ENCODE measurements at regions not wholly inside any gene's neighbourhood (a gene's known extent, or its start where the extent isn't known, plus 50 kb on each side); places are given as distances from the start of the nearest gene placed in this dataset.

DNA sequence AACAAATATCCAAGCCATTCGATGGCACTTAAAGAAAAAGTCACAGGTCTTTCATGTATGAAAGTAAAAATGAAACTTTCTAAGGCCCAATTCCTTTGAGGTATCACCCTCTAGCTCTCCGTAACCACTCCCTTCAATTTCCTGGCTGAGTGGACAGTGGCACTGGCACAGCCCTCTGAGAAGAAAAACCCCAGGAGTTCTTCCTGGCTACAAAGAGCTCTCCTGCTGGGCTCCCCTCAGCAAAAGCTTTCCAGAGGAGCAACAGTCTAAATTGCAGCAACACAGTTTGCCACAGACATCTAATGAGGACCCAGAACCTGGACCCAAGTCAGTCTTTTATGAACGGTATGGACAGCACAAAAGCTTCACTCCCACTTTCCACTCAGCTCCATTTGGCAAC lies 71.8 kb downstream of the FUNDC1 start:
- no peak overlapping the region for H3K27ac ChIP-seq
- H3K36me3 ChIP-seq = no peaks in the 10 kb centered on the region
- no peaks in the 10 kb centered on the region for H3K4me1 ChIP-seq (ENCODE audit: low read depth)
- H3K27me3 ChIP-seq = no peaks in the 10 kb centered on the region
- DNase-seq (ENCODE audit: low read depth in 1 of 2, low spot score in 1 of 2) = no peak
- TF ChIP-seq, protein P1, sequence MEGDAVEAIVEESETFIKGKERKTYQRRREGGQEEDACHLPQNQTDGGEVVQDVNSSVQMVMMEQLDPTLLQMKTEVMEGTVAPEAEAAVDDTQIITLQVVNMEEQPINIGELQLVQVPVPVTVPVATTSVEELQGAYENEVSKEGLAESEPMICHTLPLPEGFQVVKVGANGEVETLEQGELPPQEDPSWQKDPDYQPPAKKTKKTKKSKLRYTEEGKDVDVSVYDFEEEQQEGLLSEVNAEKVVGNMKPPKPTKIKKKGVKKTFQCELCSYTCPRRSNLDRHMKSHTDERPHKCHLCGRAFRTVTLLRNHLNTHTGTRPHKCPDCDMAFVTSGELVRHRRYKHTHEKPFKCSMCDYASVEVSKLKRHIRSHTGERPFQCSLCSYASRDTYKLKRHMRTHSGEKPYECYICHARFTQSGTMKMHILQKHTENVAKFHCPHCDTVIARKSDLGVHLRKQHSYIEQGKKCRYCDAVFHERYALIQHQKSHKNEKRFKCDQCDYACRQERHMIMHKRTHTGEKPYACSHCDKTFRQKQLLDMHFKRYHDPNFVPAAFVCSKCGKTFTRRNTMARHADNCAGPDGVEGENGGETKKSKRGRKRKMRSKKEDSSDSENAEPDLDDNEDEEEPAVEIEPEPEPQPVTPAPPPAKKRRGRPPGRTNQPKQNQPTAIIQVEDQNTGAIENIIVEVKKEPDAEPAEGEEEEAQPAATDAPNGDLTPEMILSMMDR (IDR thresholded peaks at IDR 0.05; ENCODE audit: low read depth, low read length) = no peak
- H3K9me3 ChIP-seq (ENCODE audit: low read depth) = no peaks in the 10 kb centered on the region
- H3K4me3 ChIP-seq = no peak overlapping the region

DNA sequence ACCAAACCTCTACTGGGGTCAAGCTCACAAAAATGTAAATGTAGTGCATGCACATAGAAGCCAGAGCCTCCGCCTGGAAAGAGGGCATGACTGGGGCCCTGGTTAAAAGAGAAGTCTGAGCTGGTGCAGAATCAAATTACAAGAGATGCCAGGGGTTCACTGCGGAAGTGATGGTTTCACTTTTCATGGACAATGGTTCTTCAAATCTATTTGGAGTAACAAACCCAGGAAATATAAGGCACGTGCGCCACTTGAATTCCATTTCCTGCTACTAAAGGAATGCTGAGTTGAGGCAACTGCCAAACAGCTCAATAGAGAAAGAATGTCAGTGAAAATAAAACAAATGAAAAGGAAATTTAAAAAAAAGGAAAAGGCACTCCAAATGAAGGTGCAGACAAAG lies 79.8 kb downstream of the FUNDC1 start:
- Histone ChIP-seq H3K9me3 (ENCODE audit: low read depth) (no peaks in the 10 kb centered on the region), H3K27me3 (no peaks in the 10 kb centered on the region), H3K27ac (no peak overlapping the region), H3K36me3 (no peaks in the 10 kb centered on the region), H3K4me1 (ENCODE audit: low read depth) (no peaks in the 10 kb centered on the region), H3K4me3 (no peak overlapping the region)
- TF ChIP-seq, protein P1 (IDR thresholded peaks at IDR 0.05; ENCODE audit: low read depth, low read length) = no peak
- no peak for DNase-seq (ENCODE audit: low read depth in 1 of 2, low spot score in 1 of 2)

DNA sequence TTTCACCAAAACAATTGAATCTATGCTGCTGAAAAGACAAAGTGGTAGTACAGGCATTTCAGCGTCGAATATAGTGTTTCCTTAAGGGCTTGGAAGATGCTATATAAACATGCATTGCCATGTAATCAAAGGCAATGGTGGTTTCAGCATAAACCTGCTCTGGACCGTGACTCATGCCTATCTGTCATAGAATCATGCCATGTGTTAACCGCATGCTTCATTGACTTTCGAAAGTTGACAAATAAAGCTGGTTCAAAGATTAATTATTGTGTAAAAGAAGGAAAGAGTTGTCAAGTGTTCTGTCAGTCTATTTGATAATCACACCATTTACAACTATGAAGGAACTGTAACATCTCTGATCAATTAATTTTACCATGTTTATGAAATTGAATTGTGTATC lies 83.2 kb downstream of the FUNDC1 start:
- TF ChIP-seq, protein P1 (IDR thresholded peaks at IDR 0.05; ENCODE audit: low read depth, low read length) = no peak
- no peak overlapping the region for H3K27ac ChIP-seq
- no peaks in the 10 kb centered on the region for H3K4me1 ChIP-seq (ENCODE audit: low read depth)
- no peaks in the 10 kb centered on the region for H3K27me3 ChIP-seq
- H3K4me3 ChIP-seq = no peak overlapping the region
- DNase-seq (ENCODE audit: low read depth in 1 of 2, low spot score in 1 of 2) = no peak
- H3K36me3 ChIP-seq = no peaks in the 10 kb centered on the region
- H3K9me3 ChIP-seq (ENCODE audit: low read depth) = no peaks in the 10 kb centered on the region

DNA sequence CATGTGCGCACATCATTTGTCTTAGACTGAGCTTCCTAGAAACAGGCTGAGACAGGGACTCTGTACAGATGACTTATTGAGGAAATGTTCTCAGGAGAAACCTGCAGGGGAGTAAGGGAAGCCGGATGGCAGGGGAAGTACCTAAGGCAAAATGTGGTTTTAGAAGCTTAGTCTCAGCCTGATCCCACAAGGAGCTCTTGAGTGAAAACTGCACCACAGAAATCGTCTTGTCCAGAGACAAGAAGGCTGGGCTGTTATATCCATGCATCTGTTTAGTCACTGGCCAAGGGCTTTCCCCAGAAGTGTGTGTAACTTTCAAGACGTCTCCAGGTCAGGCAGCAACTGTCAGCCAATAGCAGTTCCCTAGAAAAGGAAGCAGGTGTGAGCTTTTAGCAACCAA lies 86.0 kb downstream of the FUNDC1 start:
- no peaks in the 10 kb centered on the region for H3K4me1 ChIP-seq (ENCODE audit: low read depth)
- no peak overlapping the region for H3K27ac ChIP-seq
- DNase-seq (ENCODE audit: low read depth in 1 of 2, low spot score in 1 of 2) = no peak
- TF ChIP-seq, protein P1 (IDR thresholded peaks at IDR 0.05; ENCODE audit: low read depth, low read length) = no peak
- no peak overlapping the region for H3K4me3 ChIP-seq
- H3K36me3 ChIP-seq = no peaks in the 10 kb centered on the region
- no peaks in the 10 kb centered on the region for H3K27me3 ChIP-seq
- no peaks in the 10 kb centered on the region for H3K9me3 ChIP-seq (ENCODE audit: low read depth)

DNA sequence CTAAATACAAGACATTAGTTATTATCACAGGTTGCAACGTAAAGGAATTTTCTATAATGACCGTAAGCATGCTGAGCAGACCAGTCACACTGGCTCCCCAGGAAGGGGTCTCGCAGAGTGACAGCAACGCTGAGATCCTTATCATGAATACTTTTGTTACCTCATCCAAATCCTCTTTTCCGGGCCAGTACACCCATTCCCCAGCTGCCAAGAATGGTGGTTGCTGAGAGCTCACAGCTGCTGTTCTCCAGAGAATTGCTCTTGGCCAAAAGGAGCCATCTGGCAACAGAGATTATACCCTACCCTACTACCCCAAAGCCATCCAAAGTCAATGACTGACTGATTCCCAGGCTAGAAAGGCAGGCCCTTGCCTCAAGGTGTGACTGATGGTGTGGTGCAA lies 91.6 kb downstream of the FUNDC1 start:
- TF ChIP-seq, protein P1 (IDR thresholded peaks at IDR 0.05; ENCODE audit: low read depth, low read length) = no peak

DNA sequence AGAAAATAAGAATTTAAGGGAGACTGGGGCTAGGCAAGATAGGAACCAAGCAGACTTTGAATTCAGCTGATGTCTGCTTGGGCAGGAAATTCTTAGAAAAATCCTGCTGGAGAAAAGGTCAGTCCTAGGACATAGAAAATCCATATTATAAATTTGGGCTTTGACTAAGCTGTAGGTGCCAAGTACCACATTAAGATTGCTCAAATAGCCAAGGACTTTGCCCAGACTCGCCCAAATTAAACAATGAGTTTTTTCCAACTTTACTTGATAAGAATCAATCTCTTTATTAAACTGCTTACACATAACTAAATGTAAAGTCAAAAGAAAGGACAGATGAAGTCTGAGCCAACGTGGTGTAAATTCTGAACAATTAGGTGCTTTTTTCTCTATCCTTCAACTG lies 95.4 kb downstream of the FUNDC1 start:
- H3K27ac ChIP-seq = no peak overlapping the region
- DNase-seq (ENCODE audit: low read depth in 1 of 2, low spot score in 1 of 2) = no peak

More for the DNA sequence above, 91.6 kb downstream of the FUNDC1 start:
- H3K27me3 ChIP-seq = no peaks in the 10 kb centered on the region
- H3K27ac ChIP-seq = no peak overlapping the region
- H3K4me3 ChIP-seq = no peak overlapping the region
- H3K4me1 ChIP-seq (ENCODE audit: low read depth) = no peaks in the 10 kb centered on the region
- H3K36me3 ChIP-seq = no peaks in the 10 kb centered on the region
- H3K9me3 ChIP-seq (ENCODE audit: low read depth) = no peaks in the 10 kb centered on the region
- DNase-seq (ENCODE audit: low read depth in 1 of 2, low spot score in 1 of 2) = no peak

More for the DNA sequence above, 95.4 kb downstream of the FUNDC1 start:
- H3K36me3 ChIP-seq = no peaks in the 10 kb centered on the region
- no peak overlapping the region for H3K4me3 ChIP-seq
- H3K9me3 ChIP-seq (ENCODE audit: low read depth) = no peaks in the 10 kb centered on the region
- H3K4me1 ChIP-seq (ENCODE audit: low read depth) = no peaks in the 10 kb centered on the region
- TF ChIP-seq, protein P1 (IDR thresholded peaks at IDR 0.05; ENCODE audit: low read depth, low read length) = no peak
- no peaks in the 10 kb centered on the region for H3K27me3 ChIP-seq

All from cardiac muscle cell (in vitro differentiated cells and primary cell).